ENCODE measurements at regions not wholly inside any gene's neighbourhood (a gene's known extent, or its start where the extent isn't known, plus 50 kb on each side); places are given as distances from the start of the nearest gene placed in this dataset.

DNA sequence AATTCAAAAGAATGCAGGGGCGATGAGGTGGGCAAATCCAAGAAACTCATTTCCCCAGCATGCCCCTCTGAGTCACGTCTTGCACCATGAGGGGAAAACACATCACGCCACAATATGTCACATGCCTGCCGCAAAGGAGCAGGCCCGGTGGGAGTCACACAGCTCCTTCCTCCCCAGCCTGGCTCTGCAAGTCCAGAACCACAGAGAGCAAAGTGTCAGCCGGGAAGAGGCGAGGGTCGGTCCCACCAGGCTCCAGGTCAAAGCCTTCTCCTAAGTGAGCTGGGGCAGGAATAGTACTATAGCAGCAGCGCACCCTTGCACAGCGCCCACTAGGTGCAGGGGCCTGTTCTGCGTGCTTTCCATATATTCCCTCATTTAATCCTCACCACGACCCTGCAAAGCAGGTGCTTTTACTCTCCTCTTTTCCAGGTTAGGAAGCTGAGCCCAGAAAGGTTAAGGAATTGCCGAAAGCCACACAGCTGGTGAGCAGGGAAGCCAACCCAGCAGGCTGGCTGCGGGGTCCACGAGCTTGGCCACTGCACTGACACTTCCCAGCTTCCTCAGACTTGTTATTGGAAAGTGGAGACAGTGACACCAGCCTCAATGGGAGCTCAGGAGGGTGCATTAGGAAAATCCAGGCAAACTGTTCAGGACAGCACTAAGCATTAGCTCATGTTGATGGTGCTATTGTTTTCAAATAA lies 94.0 kb upstream of the ZMIZ1 start:
- DNase-seq: peak in 4 of 5 donors; percentile 8 to 47 (median 26)

DNA sequence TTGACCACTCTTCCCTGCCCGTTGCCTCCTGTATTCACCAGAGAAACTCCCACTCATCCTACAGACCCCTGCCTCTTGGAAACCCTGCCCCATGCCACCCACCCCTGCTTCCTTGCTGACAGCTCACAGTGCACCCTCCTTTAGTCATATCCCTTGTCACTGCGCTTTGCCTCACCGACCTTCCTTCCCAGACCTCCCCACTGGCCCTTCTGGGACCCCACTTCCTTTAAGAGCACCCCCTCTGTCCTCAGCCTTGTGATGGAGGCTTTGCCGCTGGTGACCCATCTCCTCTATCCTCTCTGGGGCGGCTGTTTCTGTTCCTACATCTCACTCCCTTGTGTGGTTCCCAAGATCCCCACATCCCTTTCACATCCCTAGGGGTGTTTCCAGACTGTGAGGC lies 92.8 kb upstream of the ZMIZ1 start:
- no peak for DNase-seq

DNA sequence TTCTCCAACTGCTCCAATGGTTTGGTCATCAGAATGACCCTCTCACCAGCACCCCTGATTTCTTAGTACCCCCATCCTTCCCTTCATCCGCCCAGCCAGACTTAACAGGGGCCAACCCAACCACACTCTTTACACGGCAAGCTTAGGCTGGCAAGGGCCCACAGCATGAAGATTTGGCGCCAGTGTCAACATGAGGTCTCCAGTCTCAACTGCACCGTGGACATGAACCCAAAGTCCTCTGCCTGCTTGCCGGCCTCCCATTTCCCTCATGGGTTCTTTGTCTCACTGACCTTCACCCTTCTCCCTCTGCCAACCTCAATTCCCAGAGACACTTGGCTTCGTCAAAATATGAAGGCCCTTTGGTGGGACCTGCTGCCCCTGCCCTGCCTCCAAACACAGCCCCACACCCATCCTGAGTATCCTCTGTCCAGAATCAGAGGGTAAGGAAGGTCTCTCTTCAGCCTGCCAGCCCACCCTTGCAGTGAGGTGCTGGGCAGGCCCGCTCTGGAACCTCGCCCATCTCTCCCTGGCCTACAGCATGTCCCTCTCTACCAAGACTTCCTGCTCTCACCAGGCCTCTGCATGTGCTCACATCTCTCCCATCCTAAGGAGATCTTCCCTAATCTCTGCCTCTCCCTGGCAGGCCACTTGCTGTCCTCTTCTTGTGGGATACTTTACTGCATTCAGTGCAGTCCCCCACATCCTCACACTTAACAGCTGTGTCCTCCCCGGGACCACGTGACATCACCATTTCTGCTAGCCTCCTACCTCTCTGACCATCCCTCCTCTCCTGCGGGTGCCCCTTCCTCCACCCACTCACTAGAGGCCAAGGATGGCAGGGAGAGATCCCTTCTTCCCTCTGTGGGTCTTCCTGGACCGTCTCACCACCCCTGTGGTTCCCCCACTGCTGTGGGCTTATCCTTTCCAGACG lies 91.7 kb upstream of the ZMIZ1 start:
- no peak for DNase-seq

DNA sequence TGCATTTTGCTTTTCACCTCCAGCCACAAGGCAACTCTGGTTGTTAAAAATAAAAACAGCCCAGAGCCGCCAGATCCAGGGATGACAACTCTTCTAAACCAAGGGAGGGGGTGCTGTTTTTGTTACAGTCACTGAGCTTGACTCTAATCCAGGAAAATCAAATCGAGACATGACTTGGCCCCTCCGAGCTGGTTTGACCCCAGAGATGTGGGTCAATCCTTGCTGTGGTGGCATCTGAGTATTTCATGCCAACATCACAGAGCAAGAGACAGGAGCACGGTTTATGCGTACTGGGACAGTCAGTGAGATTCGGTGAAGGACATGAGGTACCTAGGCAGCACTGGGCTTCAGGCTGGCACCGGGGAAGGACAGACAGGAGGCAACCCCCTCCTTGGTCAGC lies 88.8 kb upstream of the ZMIZ1 start:
- DNase-seq: no peak

DNA sequence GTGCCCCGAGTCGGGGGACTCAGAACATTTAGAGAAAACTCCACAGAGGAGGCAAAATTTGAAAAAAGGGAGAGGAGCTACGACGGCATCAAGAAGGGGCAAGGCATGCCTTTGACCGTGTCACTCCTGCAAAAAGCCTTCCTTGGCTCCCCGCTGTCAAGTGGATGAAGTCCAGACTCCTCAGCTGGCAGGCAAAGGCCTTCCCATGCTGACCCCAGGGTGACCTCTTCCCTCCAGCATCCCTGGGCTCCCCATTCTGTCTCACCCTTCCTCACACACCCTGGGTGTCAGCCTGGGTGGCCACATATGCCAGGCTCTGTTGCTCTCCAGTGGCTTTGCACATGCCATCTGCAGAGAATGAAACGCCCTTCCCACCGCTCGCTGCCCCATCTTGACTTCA lies 88.4 kb upstream of the ZMIZ1 start:
- no peak for DNase-seq

GRCh38 chr10:78980815-78981214 lies 88.0 kb upstream of the ZMIZ1 start:
- no peak for DNase-seq

DNA sequence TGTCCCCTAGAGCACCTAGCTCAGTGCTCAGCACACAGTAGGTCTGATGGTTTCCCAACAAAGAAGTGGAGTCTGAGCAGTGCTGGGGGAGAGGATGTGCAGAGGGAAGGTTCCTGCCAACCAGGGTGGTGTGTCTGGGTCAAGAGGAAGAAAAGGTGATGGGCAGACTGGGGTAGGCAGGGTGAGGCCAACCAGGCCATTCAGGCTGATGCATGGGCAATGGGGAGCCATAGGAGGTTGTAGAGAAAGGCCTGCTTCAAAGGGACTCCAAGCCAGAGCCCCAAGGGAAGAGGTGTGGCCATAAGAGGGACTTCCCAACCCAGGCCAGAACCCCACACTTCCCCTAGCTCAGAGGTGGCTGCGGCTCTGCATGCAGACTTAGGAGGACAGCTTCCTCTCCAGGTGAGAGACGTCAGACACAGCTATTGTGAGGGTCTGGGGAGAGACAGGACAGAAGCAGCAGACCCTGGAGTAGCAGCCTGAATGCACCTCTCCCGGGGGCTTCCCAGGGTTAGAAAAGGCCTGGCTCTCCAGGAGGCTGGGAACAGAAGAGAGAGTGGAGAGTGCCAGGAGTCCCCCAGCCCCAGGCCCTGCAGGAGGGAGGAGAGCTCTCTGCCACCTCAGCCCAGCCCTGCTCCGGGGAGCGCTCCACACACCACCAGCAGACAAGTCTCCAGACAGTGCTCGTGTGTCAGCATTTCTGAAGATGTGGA lies 87.4 kb upstream of the ZMIZ1 start:
- DNase-seq: peak in 1 of 5 donors; percentile 65

- no peak for DNase-seq
Measured at GRCh38 chr10:78981970-78982281, 86.8 kb upstream of the ZMIZ1 start.

DNA sequence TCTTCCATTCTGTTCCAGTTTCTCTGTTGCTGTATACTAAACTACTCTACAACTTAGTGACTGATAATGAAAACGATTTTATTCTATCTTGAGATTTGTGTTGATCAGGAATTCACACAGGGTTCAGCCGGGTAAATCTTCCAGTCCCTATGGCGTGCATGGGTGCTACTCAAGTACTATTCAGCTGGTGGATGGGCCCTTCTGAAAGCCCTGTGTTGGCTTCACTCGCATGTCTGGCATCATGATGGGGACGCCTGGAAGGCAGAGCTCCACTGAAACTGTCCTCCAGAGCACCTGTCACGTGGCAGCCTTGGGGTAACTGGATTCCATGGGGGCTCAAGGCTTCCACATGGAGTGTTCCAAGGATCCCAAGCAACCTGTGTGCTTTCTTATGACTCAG lies 86.0 kb upstream of the ZMIZ1 start:
- no peak for DNase-seq

- DNase-seq: no peak
Measured at GRCh38 chr10:78983608-78984007, 85.2 kb upstream of the ZMIZ1 start.

GRCh38 chr10:78985973-78986818 lies 82.6 kb upstream of the ZMIZ1 start:
- DNase-seq: no peak

- peak in 1 of 5 donors; percentile 59 for DNase-seq
Measured at GRCh38 chr10:78991187-78991586, 77.6 kb upstream of the ZMIZ1 start.

- peak in 1 of 5 donors; percentile 55 for DNase-seq
Measured at GRCh38 chr10:78992333-78992732, 76.4 kb upstream of the ZMIZ1 start.

GRCh38 chr10:78993261-78993945 lies 75.4 kb upstream of the ZMIZ1 start:
- no peak for DNase-seq

DNA sequence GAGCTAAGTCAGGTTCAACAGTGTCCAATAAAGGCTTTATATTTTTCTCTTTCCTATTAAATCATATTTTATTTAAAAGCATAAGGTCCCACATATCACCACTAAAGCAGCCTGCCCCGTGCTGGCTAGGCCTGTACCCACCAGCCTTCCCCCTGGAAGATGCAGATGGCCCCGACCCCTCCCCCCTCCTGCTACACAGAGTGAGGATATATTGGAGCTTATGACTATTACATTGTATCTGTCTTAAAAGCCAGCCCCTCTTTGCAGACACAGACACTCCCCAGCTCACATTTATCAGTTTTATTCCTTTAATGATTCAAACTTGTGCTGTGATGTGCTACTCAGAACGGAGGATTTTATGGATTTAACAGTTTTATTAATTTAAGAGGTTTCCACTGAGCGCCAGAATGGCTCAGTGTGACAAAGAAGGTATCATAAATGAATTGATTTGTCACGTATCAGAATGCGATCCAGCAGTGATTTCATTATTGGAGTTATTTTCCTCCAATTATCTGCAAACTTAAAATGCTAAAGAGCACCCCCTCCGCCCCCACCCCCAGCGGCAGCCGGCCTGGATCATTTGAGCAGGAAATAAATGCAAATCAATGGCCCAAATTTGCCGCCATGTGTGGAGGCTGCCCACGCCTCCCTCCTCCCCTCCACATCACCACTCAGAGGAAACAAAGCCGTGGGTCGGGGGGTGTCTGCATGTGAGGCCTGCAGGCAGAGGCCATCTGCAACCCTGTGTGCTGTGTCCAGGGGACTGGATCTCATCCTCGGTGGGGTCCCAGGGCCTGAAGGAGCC lies 72.6 kb upstream of the ZMIZ1 start:
- no peak for DNase-seq

DNA sequence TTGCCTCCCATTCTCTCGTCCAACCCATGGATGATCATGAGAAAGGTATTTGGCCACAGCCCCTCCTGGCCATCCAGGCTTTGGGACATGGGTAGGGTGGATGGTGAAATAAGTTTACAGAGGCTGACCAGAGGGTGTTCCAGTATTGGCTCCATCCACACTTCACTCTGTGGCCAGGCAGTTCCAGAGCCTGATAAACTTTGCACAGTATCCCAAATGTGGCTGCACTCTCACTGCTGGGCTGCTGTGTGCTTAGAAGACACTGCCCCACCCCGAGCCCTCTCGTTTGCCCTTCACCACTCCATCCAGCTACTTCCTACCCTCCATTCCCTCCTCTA lies 72.0 kb upstream of the ZMIZ1 start:
- DNase-seq: no peak

- no peak for DNase-seq
Measured at GRCh38 chr10:78997635-78998618, 70.8 kb upstream of the ZMIZ1 start.

GRCh38 chr10:79001082-79001885 lies 67.5 kb upstream of the ZMIZ1 start:
- no peak for DNase-seq

DNA sequence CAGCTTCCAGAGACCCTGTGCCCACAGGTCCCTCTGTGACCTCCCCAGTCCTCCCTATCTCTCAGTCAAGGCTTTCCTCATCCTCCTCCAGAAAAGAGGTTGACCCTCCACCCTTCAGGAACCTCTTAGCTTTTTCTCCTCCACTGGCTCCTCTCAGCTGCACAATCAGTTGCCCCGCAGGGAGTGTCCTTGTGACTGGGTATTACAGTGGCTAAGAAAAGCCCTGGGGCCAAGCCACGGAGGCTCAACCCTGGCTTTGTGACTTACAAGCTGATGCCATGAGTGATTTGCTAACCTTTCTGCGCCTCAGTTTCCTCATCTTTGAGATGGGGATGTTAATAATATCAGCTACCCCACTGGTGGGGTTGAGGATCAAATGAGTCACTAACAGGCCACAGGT lies 66.4 kb upstream of the ZMIZ1 start:
- no peak for DNase-seq
